Chondrocyte (in vitro differentiated cells): ENCODE measurements at regions not wholly inside any gene's neighbourhood (a gene's known extent, or its start where the extent isn't known, plus 50 kb on each side); places are given as distances from the start of the nearest gene placed in this dataset.

Experiments used
- DNase-seq: peaks from one replicate; pipeline ENCODE4 v3.0.0; 2021; ENCODE audit warnings: mixed read lengths, low spot score
- H3K27ac Mint-ChIP-seq: one replicate; pipeline ENCODE4 v1.8.0; 2021; ENCODE audit warnings: mild to moderate bottlenecking, moderate library complexity, mixed read lengths; ENCODE audit not compliant: unreplicated experiment
- H3K27me3 Mint-ChIP-seq: 2 replicates; pipeline ENCODE4 v1.8.0; 2021; ENCODE audit warnings: low read depth, mixed read lengths
- H3K36me3 Mint-ChIP-seq: 2 replicates; pipeline ENCODE4 v1.8.0; 2021; ENCODE audit warnings: low read depth, mixed read lengths
- H3K4me1 Mint-ChIP-seq: 2 replicates; pipeline ENCODE4 v1.8.0; 2021; ENCODE audit warnings: low read depth, mild to moderate bottlenecking, mixed read lengths
- H3K4me3 Mint-ChIP-seq: one replicate; pipeline ENCODE4 v1.8.0; 2021; ENCODE audit warnings: mild to moderate bottlenecking, moderate library complexity, mixed read lengths; ENCODE audit not compliant: unreplicated experiment
- H3K9me3 Mint-ChIP-seq: 2 replicates; pipeline ENCODE4 v1.8.0; 2021; ENCODE audit warnings: low read depth, mixed read lengths
- TF ChIP-seq, protein P1 (sequence below): fragments of 200-600 bp; sonication (generic); IDR thresholded peaks from 2 replicates; pipeline ENCODE4 v1.5.0; 2021; ENCODE audit warnings: antibody characterized with exemption, mild to moderate bottlenecking, moderate library complexity

DNA sequence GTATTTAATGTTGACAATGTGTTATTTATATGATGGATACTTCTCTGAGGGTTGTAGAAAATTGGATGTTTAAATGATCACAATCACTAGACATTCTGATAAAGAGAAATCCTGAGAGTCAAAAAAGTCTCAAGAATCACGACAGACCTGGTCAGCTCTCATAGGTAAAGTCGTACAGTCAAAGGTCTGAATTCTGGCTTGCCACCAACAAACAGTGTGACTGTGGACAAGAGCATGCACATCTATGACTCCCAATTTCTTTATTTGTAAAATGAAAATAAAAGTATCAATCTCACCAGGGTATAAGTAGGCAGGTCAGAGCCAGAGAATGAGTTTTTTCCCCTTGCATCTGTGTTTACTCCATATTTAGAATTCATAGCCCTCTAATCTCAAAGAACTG, 556.7 kb downstream of the FAM181B start:
- H3K36me3 Mint-ChIP-seq: no peaks in the 10 kb centered on the region

DNA sequence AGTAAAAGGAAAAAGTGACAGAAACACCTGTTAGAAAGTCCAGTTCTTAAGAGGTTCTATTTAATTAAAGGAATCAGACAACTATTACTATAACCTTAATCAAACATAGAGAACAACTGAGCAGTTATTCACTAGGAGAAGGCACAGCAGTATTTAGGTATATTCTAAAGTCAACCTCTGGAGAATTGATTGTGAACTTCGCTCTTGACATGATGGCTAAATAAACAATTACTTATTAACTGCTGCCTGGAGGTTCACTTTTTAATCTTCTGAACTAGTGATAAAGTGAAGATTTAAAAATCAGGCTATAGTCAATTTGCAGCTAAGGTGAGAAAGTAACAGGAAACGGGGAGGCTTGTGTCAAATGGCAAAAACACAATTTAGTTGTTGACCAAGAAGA, 557.3 kb downstream of the FAM181B start:
- H3K4me3 Mint-ChIP-seq: no peak overlapping the region
- TF ChIP-seq, protein P1, sequence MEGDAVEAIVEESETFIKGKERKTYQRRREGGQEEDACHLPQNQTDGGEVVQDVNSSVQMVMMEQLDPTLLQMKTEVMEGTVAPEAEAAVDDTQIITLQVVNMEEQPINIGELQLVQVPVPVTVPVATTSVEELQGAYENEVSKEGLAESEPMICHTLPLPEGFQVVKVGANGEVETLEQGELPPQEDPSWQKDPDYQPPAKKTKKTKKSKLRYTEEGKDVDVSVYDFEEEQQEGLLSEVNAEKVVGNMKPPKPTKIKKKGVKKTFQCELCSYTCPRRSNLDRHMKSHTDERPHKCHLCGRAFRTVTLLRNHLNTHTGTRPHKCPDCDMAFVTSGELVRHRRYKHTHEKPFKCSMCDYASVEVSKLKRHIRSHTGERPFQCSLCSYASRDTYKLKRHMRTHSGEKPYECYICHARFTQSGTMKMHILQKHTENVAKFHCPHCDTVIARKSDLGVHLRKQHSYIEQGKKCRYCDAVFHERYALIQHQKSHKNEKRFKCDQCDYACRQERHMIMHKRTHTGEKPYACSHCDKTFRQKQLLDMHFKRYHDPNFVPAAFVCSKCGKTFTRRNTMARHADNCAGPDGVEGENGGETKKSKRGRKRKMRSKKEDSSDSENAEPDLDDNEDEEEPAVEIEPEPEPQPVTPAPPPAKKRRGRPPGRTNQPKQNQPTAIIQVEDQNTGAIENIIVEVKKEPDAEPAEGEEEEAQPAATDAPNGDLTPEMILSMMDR: no peak
- no peaks in the 10 kb centered on the region for H3K36me3 Mint-ChIP-seq
- H3K9me3 Mint-ChIP-seq: peaks cover 4% of the 10 kb centered on the region
- DNase-seq: no peak
- H3K27me3 Mint-ChIP-seq: peaks cover 2% of the 10 kb centered on the region
- no peaks in the 10 kb centered on the region for H3K4me1 Mint-ChIP-seq
- no peak overlapping the region for H3K27ac Mint-ChIP-seq

More for the DNA sequence above, 556.7 kb downstream of the FAM181B start:
- no peak for DNase-seq
- Mint-ChIP-seq H3K27ac (no peak overlapping the region), H3K27me3 (peaks cover 2% of the 10 kb centered on the region), H3K4me3 (no peak overlapping the region), H3K4me1 (no peaks in the 10 kb centered on the region), H3K9me3 (peaks cover 4% of the 10 kb centered on the region)
- TF ChIP-seq, protein P1: no peak

DNA sequence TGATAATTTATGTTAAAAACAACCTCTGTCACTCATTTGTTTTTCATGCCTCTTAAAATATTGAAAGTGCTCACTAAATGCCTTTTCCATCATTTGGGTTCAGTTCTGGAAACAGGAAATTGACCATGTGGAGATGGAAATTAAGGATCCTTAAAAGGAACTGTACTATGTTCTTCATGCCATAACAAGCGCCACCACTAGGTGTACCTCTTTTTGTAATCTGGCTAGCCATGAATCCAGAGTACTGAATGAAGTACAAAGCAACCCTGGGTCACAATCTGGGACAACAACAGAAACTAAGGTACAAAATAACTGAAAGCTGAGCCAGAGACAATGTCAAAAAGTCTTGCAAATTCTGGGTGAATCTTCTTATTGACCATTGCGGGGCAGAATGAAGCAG, 559.1 kb downstream of the FAM181B start:
- Mint-ChIP-seq H3K9me3 (no peaks in the 10 kb centered on the region), H3K27ac (no peak overlapping the region), H3K4me1 (no peaks in the 10 kb centered on the region), H3K36me3 (no peaks in the 10 kb centered on the region), H3K27me3 (peaks cover 2% of the 10 kb centered on the region), H3K4me3 (no peak overlapping the region)
- TF ChIP-seq, protein P1: peak; percentile 38
- DNase-seq: no peak

DNA sequence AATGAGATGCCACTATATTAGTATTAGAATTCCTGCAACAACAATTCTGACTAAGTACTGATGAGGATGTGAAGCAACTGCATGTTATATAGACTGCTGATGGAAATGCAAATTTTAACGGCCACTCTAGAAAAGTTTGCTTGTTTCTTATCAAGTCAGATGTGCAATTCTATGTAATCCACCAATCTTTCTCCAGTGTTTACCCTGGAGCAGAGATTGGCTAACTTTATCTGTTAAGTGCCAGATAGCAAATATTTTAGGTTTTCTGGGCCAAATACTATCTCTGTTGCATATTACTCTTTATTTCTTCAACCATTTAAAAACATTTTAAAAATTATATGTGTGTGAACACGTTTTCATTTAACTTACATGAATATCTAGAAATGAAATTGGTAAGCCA, 586.9 kb downstream of the FAM181B start:
- no peak overlapping the region for H3K27ac Mint-ChIP-seq
- no peaks in the 10 kb centered on the region for H3K4me1 Mint-ChIP-seq
- TF ChIP-seq, protein P1: no peak
- H3K4me3 Mint-ChIP-seq: no peak overlapping the region
- H3K36me3 Mint-ChIP-seq: no peaks in the 10 kb centered on the region
- no peak for DNase-seq
- H3K27me3 Mint-ChIP-seq: peaks cover 5% of the 10 kb centered on the region
- H3K9me3 Mint-ChIP-seq: no peaks in the 10 kb centered on the region

DNA sequence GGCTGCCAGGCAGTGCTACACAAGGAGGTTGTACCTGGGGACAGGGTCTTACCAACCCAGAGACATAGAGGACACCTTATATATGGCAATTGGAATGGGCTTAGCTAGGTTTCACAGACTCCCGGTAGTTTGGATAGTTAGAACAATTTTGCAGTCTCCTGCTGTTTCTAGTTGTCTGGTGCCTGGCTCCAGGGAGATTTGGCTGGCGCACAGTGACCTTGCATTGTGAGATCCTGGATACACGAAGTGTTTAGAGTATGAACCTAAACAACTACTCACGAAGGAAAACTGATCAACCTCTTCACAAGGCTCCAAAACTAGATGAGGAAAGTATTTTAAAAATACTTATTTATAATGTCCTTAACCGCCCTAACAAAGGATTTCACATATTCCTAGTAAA, 614.7 kb downstream of the FAM181B start:
- no peak for DNase-seq
- Mint-ChIP-seq H3K36me3 (no peaks in the 10 kb centered on the region), H3K27ac (no peak overlapping the region), H3K4me1 (no peaks in the 10 kb centered on the region), H3K4me3 (no peak overlapping the region), H3K27me3 (peaks cover 19% of the 10 kb centered on the region), H3K9me3 (peaks cover 3% of the 10 kb centered on the region)
- TF ChIP-seq, protein P1: no peak
